Mesenchymal stem cell (in vitro differentiated cells and primary cell): ENCODE measurements at regions not wholly inside any gene's neighbourhood (a gene's known extent, or its start where the extent isn't known, plus 50 kb on each side); places are given as distances from the start of the nearest gene placed in this dataset.
"Not testable (repeated sequence)": the region's sequence is repeated elsewhere in the genome, so short reads cannot be mapped to it uniquely, and the experiment has no call there.

ENCODE experiments used
- DNase-seq: peaks from one replicate; pipeline ENCODE4 v3.0.0-alpha.2; 2013
- H2AFZ ChIP-seq: one replicate; pipeline ENCODE4 v1.6.1; 2013; ENCODE audit warnings: low read depth, mild to moderate bottlenecking, control low read depth, inconsistent platforms, low read length, moderate library complexity
- H2AK5ac ChIP-seq: 2 replicates; pipeline ENCODE4 v1.6.1; 2013; ENCODE audit warnings: low read length, moderate library complexity, mild to moderate bottlenecking, inconsistent platforms; ENCODE audit not compliant: severe bottlenecking
- H2BK120ac ChIP-seq: one replicate; pipeline ENCODE4 v1.6.1; 2013; ENCODE audit warnings: low read depth, mild to moderate bottlenecking, inconsistent platforms, low read length, moderate library complexity
- H2BK12ac ChIP-seq, 2 experiments: one replicate each; pipeline ENCODE4 v1.6.1; 2013; ENCODE audit warnings: inconsistent platforms in 2 of 2, low read length in 2 of 2, mild to moderate bottlenecking in 2 of 2, moderate library complexity in 2 of 2, control low read depth in 1 of 2
- H2BK15ac ChIP-seq: one replicate; pipeline ENCODE4 v1.6.1; 2013; ENCODE audit warnings: mild to moderate bottlenecking, low read depth, inconsistent platforms; ENCODE audit not compliant: poor library complexity, severe bottlenecking
- H2BK5ac ChIP-seq: 2 replicates; pipeline ENCODE4 v1.6.1; 2013; ENCODE audit warnings: low read depth, mild to moderate bottlenecking, low read length, control low read depth, inconsistent platforms; ENCODE audit not compliant: poor library complexity, severe bottlenecking
- H3K14ac ChIP-seq, 2 experiments: one replicate each; pipeline ENCODE4 v1.6.1; 2013; ENCODE audit warnings: inconsistent platforms in 2 of 2, low read length in 2 of 2, control low read depth in 1 of 2, mild to moderate bottlenecking in 1 of 2, moderate library complexity in 1 of 2
- H3K18ac ChIP-seq, 2 experiments: one replicate each; pipeline ENCODE4 v1.6.1; 2013; ENCODE audit warnings: inconsistent platforms in 2 of 2, low read length in 2 of 2, control low read depth in 1 of 2, low read depth in 1 of 2, mild to moderate bottlenecking in 1 of 2
- H3K23ac ChIP-seq, 2 experiments: one replicate each; pipeline ENCODE4 v1.6.1; 2013; ENCODE audit warnings: inconsistent platforms in 2 of 2, low read length in 2 of 2, mild to moderate bottlenecking in 2 of 2, moderate library complexity in 2 of 2, control low read depth in 1 of 2
- H3K27ac ChIP-seq: 2 replicates; pipeline ENCODE4 v1.5.1; 2013; ENCODE audit warnings: mild to moderate bottlenecking, moderate library complexity, low read length, control low read depth, inconsistent platforms; ENCODE audit not compliant: poor library complexity, severe bottlenecking
- H3K27me3 ChIP-seq, 2 experiments: 2 replicates each; pipeline versions ENCODE4 v1.6.1 to v1.7.0; 2013; ENCODE audit warnings: low read length in 2 of 2, mild to moderate bottlenecking in 2 of 2, moderate library complexity in 2 of 2, control low read depth in 1 of 2, inconsistent platforms in 1 of 2; ENCODE audit not compliant: control insufficient read depth in 1 of 2, insufficient read depth in 1 of 2
- H3K36me3 ChIP-seq, 2 experiments: 2 replicates each; pipeline versions ENCODE4 v1.6.1 to v1.7.0; 2013; ENCODE audit warnings: low read length in 2 of 2, control low read depth in 1 of 2, inconsistent platforms in 1 of 2, low read depth in 1 of 2, mild to moderate bottlenecking in 1 of 2; ENCODE audit not compliant: insufficient read depth in 2 of 2, control insufficient read depth in 1 of 2
- H3K4ac ChIP-seq, 2 experiments: one replicate each; pipeline ENCODE4 v1.6.1; 2013; ENCODE audit warnings: inconsistent platforms in 2 of 2, low read length in 2 of 2, mild to moderate bottlenecking in 2 of 2, moderate library complexity in 2 of 2, control low read depth in 1 of 2, low read depth in 1 of 2
- H3K4me1 ChIP-seq: 2 replicates; pipeline ENCODE4 v1.6.1; 2013; ENCODE audit warnings: low read depth, low read length, control low read depth; ENCODE audit not compliant: control insufficient read depth, insufficient read depth
- H3K4me2 ChIP-seq: 2 replicates; pipeline ENCODE4 v1.6.1; 2013; ENCODE audit warnings: low read length, mild to moderate bottlenecking, inconsistent platforms; ENCODE audit not compliant: poor library complexity, severe bottlenecking
- H3K4me3 ChIP-seq, 2 experiments: 2 replicates each; pipeline versions ENCODE4 v1.5.1 to v1.7.0; 2013; ENCODE audit warnings: low read length in 2 of 2, mild to moderate bottlenecking in 2 of 2, control low read depth in 1 of 2, low read depth in 1 of 2; ENCODE audit not compliant: insufficient read depth in 1 of 2
- H3K79me1 ChIP-seq: replicated peaks from 2 replicates; pipeline ENCODE4 v1.6.1; 2013; ENCODE audit warnings: mild to moderate bottlenecking, control low read depth, low read length, inconsistent platforms; ENCODE audit not compliant: poor library complexity, severe bottlenecking
- H3K9ac ChIP-seq: 2 replicates; pipeline ENCODE4 v1.7.0; 2013; ENCODE audit warnings: mild to moderate bottlenecking, low read length, moderate library complexity
- H3K9me3 ChIP-seq: 2 replicates; pipeline ENCODE4 v1.7.0; 2013; ENCODE audit warnings: mild to moderate bottlenecking, low read length; ENCODE audit not compliant: control insufficient read depth
- H4K8ac ChIP-seq: one replicate; pipeline ENCODE4 v1.6.1; 2013; ENCODE audit warnings: inconsistent platforms, mild to moderate bottlenecking, low read length, moderate library complexity
- H4K91ac ChIP-seq: one replicate; pipeline ENCODE4 v1.6.1; 2013; ENCODE audit warnings: mild to moderate bottlenecking, low read length, inconsistent platforms
- WGBS: methylation state at CpG from one replicate; pipeline ENCODE4 v1.1.7; 2013; ENCODE audit warnings: mixed read lengths; 5-methylcytosine and 5-hydroxymethylcytosine counted together

- no peak overlapping the region for H3K4me2 ChIP-seq
- H3K27ac ChIP-seq: no peak overlapping the region
- no peak overlapping the region for H2AK5ac ChIP-seq
- H4K8ac ChIP-seq: no peak overlapping the region
- no peaks in the 10 kb centered on the region for H3K27me3 ChIP-seq
- no peak overlapping the region for H4K91ac ChIP-seq
- no peaks in the 10 kb centered on the region for H3K79me1 ChIP-seq
- no peak overlapping the region for H2AFZ ChIP-seq
- no peaks in the 10 kb centered on the region for H3K4me1 ChIP-seq
- H2BK5ac ChIP-seq: no peak overlapping the region
- H2BK12ac ChIP-seq: no peak overlapping the region
- no peak overlapping the region for H3K9ac ChIP-seq
- WGBS: 59% methylated on average over 1 of the region's 2 CpGs
- no peaks in the 10 kb centered on the region for H3K36me3 ChIP-seq
- H3K14ac ChIP-seq: no peak overlapping the region
- no peak for DNase-seq
- no peak overlapping the region for H2BK120ac ChIP-seq
- no peak overlapping the region for H3K23ac ChIP-seq
- no peak overlapping the region for H3K18ac ChIP-seq
- no peak overlapping the region for H2BK15ac ChIP-seq
- H3K9me3 ChIP-seq: peaks cover 8% of the 10 kb centered on the region
- H3K4me3 ChIP-seq: no peak overlapping the region
- H3K4ac ChIP-seq: no peak overlapping the region
Measured at GRCh38 chr20:12133553-12133952, 215.9 kb downstream of the BTBD3 start.

- not testable (repeated sequence) for H3K4ac ChIP-seq, H3K4me2 ChIP-seq, H3K9ac ChIP-seq, H4K91ac ChIP-seq, DNase-seq, H3K23ac ChIP-seq, H2AFZ ChIP-seq, H3K27ac ChIP-seq, H2BK15ac ChIP-seq, H3K79me1 ChIP-seq, H3K4me1 ChIP-seq, H4K8ac ChIP-seq, H2BK12ac ChIP-seq, H3K4me3 ChIP-seq, H3K18ac ChIP-seq, H3K14ac ChIP-seq, H2AK5ac ChIP-seq, H2BK120ac ChIP-seq, H2BK5ac ChIP-seq, H3K27me3 ChIP-seq, H3K36me3 ChIP-seq
- H3K9me3 ChIP-seq: peaks cover 18% of the 10 kb centered on the region
- 74% methylated on average over 1 of the region's 1 CpG for WGBS
Measured at GRCh38 chr20:12145951-12146350, 228.3 kb downstream of the BTBD3 start.

DNA sequence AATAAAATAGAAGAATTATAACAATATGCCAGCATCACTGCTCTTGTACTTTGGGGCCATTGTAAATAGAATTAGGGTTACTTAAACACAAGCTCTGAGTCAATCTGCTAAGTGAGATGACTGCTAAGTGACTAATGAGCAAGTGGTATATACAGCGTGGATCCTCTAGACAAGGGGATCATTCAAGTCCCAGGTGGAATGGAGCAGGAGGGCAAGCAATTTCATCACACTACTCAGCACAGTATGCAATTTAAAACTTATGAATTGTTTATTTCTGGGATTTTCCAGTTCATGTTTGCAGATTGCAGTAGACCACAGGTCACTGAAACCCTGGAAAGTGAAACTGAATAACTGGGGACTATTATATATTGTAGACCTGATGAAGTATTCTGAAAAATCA lies 235.3 kb downstream of the BTBD3 start:
- WGBS: no CpG with 5 or more reads among the region's 1 CpG
- Histone ChIP-seq H3K14ac (no peak overlapping the region), H4K91ac (no peak overlapping the region), H3K9ac (peak overlapping the region; percentile 43), H2BK5ac (no peak overlapping the region), H2BK15ac (no peak overlapping the region), H4K8ac (no peak overlapping the region), H3K79me1 (no peaks in the 10 kb centered on the region), H3K23ac (no peak overlapping the region), H3K27ac (no peak overlapping the region), H2BK12ac (no peak overlapping the region), H2AK5ac (no peak overlapping the region), H3K4me3 (no peak overlapping the region), H2AFZ (no peak overlapping the region), H3K4ac (no peak overlapping the region), H3K9me3 (no peaks in the 10 kb centered on the region), H2BK120ac (no peak overlapping the region), H3K36me3 (no peaks in the 10 kb centered on the region), H3K4me1 (no peaks in the 10 kb centered on the region), H3K18ac (no peak overlapping the region), H3K27me3 (no peaks in the 10 kb centered on the region), H3K4me2 (no peak overlapping the region)
- DNase-seq: peak; percentile 85

GRCh38 chr20:12153628-12154027 lies 235.9 kb downstream of the BTBD3 start:
- peak overlapping the region; percentile 57 to 62 for H3K18ac ChIP-seq
- H2BK15ac ChIP-seq: no peak overlapping the region
- DNase-seq: peak; percentile 12
- no peak overlapping the region for H3K9ac ChIP-seq
- no peak overlapping the region for H3K4me3 ChIP-seq
- H3K4me2 ChIP-seq: no peak overlapping the region
- H3K4ac ChIP-seq: no peak overlapping the region
- H2BK120ac ChIP-seq: no peak overlapping the region
- no peak overlapping the region for H2AK5ac ChIP-seq
- no peak overlapping the region for H3K27ac ChIP-seq
- peak overlapping the region in 1 of 2 experiments; percentile 15 for H3K14ac ChIP-seq
- H3K79me1 ChIP-seq: no peaks in the 10 kb centered on the region
- H3K23ac ChIP-seq: no peak overlapping the region
- H4K91ac ChIP-seq: no peak overlapping the region
- no peak overlapping the region for H2BK5ac ChIP-seq
- H3K4me1 ChIP-seq: no peaks in the 10 kb centered on the region
- no peak overlapping the region for H2AFZ ChIP-seq
- peak overlapping the region in 1 of 2 experiments; percentile 39 for H2BK12ac ChIP-seq
- no peaks in the 10 kb centered on the region for H3K27me3 ChIP-seq
- 86% methylated on average over 2 of the region's 2 CpGs for WGBS
- H3K36me3 ChIP-seq: no peaks in the 10 kb centered on the region
- H4K8ac ChIP-seq: no peak overlapping the region
- H3K9me3 ChIP-seq: no peaks in the 10 kb centered on the region
